Dermis blood vessel endothelial cell (primary cell): ENCODE measurements at regions not wholly inside any gene's neighbourhood (a gene's known extent, or its start where the extent isn't known, plus 50 kb on each side); places are given as distances from the start of the nearest gene placed in this dataset.
"Not testable (repeated sequence)": the region's sequence is repeated elsewhere in the genome, so short reads cannot be mapped to it uniquely, and the experiment has no call there.

Experiments used
- DNase-seq: peaks from one replicate; pipeline ENCODE4 v3.0.0; 2010

- DNase-seq: no peak
Observed at GRCh38 chr2:156779416-156780120, 343.4 kb downstream of the GPD2 start.

- not testable (repeated sequence) for DNase-seq
Observed at GRCh38 chr2:156781677-156782076, 345.5 kb downstream of the GPD2 start.

- DNase-seq: no peak
Observed at GRCh38 chr2:156784020-156784701, 348.0 kb downstream of the GPD2 start.

- no peak for DNase-seq
Observed at GRCh38 chr2:156787517-156787916, 351.3 kb downstream of the GPD2 start.

GRCh38 chr2:156790343-156791037 lies 354.3 kb downstream of the GPD2 start:
- no peak for DNase-seq

GRCh38 chr2:156792242-156792840 lies 356.2 kb downstream of the GPD2 start:
- DNase-seq: no peak

GRCh38 chr2:156797832-156798231 lies 361.7 kb downstream of the GPD2 start:
- no peak for DNase-seq

GRCh38 chr2:156800065-156800653 lies 364.0 kb downstream of the GPD2 start:
- no peak for DNase-seq

- DNase-seq: no peak
Observed at GRCh38 chr2:156800781-156801361, 364.7 kb downstream of the GPD2 start.

- DNase-seq: no peak
Observed at GRCh38 chr2:156803243-156803642, 367.1 kb downstream of the GPD2 start.

GRCh38 chr2:156803967-156804366 lies 367.8 kb downstream of the GPD2 start:
- DNase-seq: no peak

- DNase-seq: no peak
Observed at GRCh38 chr2:156810094-156810493, 373.9 kb downstream of the GPD2 start.

- no peak for DNase-seq
Observed at GRCh38 chr2:156812496-156812895, 376.3 kb downstream of the GPD2 start.

- DNase-seq: no peak
Observed at GRCh38 chr2:156817430-156817829, 381.3 kb downstream of the GPD2 start.

GRCh38 chr2:156818221-156818620 lies 382.0 kb downstream of the GPD2 start:
- DNase-seq: no peak

GRCh38 chr2:156818944-156819343 lies 382.8 kb downstream of the GPD2 start:
- no peak for DNase-seq

GRCh38 chr2:156826341-156826933 lies 390.3 kb downstream of the GPD2 start:
- DNase-seq: no peak

- no peak for DNase-seq
Observed at GRCh38 chr2:156834431-156834830, 398.3 kb downstream of the GPD2 start.

GRCh38 chr2:156837635-156838370 lies 401.6 kb downstream of the GPD2 start:
- no peak for DNase-seq

- no peak for DNase-seq
Observed at GRCh38 chr2:156841321-156841720, 405.1 kb downstream of the GPD2 start.

- DNase-seq: no peak
Observed at GRCh38 chr2:156845806-156846558, 409.8 kb downstream of the GPD2 start.
